ENCODE measurements at regions not wholly inside any gene's neighbourhood (a gene's known extent, or its start where the extent isn't known, plus 50 kb on each side); places are given as distances from the start of the nearest gene placed in this dataset.

DNA sequence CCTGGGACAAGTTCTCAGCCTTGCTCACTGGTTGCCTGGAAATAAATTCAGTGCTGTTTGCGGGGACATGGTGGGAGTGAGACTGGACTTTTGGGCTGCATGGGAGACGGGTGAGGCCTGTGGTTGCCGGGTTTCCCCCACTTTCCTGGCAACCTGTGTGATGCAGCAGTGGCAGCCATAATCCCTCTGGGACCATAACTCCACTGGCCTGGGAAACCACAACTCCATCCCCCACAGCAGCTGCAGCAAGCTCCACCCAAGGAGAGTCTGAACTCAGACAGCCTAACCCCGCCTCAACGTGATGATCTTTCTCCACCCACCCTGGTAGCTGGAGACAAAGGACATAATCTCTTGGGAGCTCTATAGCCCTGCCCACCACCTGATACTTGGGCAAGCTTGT is 349.9 kb downstream of the PIK3R1 start:
- DNase-seq (ENCODE audit: low spot score): no peak

GRCh38 chr5:68576805-68577204 is 361.2 kb downstream of the PIK3R1 start:
- DNase-seq (ENCODE audit: low spot score): no peak

- DNase-seq (ENCODE audit: low spot score): no peak
These were observed 366.7 kb downstream of the PIK3R1 start for GRCh38 chr5:68582284-68582683.

- DNase-seq (ENCODE audit: low spot score): no peak
These were observed 371.6 kb downstream of the PIK3R1 start for GRCh38 chr5:68587171-68587570.

- DNase-seq (ENCODE audit: low spot score): no peak
These were observed 376.3 kb downstream of the PIK3R1 start for GRCh38 chr5:68591850-68592249.

DNA sequence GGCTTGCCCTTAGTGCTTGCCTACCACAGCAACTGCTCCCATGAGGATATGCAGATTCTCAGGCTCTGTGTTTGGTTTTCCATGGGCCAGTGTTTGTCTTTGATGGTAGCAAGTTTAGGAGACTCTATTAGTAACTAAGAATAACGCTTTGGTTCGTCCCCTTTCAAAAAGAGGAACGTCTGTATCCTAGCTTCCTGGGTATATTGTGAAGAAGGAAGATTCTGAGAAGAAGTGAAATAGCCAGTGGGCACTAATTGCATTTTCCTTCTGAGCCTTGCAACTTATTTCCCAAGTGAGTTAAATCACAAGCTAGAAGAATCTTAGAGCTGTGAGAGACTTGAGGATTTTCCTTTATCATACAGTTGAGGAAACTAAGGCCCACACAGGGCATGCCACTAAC is 376.8 kb downstream of the PIK3R1 start:
- DNase-seq (ENCODE audit: low spot score): no peak

GRCh38 chr5:68593211-68593671 is 377.7 kb downstream of the PIK3R1 start:
- no peak for DNase-seq (ENCODE audit: low spot score)

DNA sequence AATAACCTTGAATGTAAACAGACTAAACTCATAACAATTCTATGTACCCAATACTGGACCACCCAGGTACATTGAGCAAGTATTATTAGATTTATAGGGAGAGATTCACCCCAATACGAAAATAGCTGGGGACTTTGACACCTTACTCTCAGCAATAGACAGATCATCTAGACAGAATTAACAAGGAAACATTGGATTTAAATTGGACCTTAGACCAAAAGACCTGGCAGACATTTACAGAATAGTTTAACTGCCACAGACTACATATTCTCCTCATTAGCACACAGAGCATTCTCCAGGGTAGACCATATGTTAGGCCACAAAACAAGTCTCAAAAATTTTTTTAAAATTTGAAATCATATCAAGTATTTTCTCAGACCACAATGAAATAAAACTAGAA is 397.4 kb downstream of the PIK3R1 start:
- no peak for DNase-seq (ENCODE audit: low spot score)

- no peak for DNase-seq (ENCODE audit: low spot score)
These were observed 402.9 kb downstream of the PIK3R1 start for GRCh38 chr5:68618501-68618900.

- no peak for DNase-seq (ENCODE audit: low spot score)
These were observed 411.4 kb downstream of the PIK3R1 start for GRCh38 chr5:68627001-68627400.

DNA sequence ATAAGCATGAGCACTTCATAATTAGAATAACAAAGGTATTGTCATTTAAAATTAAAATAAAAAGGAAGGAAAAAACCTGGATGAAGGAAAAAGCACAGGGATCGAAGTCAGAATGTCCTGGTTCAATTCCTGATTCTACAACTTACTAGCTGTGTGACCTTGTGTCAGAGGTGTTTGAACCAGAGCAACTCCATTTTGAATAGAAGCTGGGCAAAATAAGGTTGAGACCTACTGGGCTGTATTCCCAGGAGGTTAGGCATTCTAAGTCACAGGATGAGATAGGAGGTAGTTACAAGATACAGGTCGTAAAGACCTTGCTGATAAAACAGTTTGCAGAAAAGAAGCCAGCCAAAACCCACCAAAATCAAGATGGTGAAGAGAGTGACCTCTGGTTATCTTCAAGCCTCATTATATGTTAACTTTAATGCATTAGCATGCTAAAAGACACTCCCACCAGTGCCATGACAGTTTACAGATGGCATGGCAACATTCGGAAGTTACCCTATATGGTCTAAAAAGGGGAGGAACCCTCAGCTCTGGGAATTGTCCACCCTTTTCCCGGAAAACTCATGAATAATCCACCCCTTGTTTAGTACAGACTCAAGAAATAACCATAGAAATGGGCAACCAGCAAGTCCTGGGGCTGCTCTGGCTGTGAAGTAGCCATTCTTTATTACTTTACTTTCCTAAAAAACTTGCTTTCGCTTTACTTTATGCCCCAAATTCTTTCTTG is 412.7 kb downstream of the PIK3R1 start:
- no peak for DNase-seq (ENCODE audit: low spot score)

DNA sequence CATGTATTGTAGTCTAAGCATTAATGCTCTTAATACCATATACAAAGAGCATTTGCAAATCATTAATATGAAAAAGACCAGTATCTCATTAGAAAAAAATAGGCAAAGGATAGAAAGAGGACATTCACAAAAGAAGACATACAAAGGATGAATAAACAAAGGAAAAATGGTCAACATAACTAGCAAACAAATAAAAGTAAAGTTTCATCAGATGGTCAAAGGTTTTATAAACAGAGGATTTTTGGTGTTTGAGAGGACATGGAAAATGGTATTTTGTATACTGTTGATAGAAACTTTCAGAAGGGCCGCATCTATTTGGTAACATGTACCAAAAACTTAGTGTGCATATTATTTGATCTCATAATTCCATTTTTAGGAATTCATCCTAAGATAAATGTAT is 414.8 kb downstream of the PIK3R1 start:
- DNase-seq (ENCODE audit: low spot score): no peak

GRCh38 chr5:68631884-68632283 is 416.3 kb downstream of the PIK3R1 start:
- no peak for DNase-seq (ENCODE audit: low spot score)

DNA sequence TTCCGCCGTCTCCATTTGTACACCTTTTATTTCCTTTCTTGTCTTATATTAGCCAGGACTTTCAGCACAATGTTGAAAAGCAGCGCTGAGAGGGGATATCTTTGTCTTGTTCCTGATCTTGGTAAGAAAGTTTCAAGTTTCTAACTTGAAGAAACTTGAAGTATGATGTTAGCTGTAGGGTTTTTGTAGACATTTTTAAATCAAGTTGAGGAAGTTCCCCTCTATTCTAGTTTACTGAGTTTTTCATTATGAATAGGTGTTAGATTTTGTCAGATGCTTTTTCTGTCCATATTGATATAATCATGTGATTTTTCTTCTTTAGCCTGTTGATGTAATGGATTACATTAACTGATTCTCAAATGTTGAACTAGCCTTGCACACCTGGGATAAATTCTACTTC is 425.7 kb downstream of the PIK3R1 start:
- DNase-seq (ENCODE audit: low spot score): no peak

- no peak for DNase-seq (ENCODE audit: low spot score)
These were observed 427.5 kb downstream of the PIK3R1 start for GRCh38 chr5:68643064-68643463.

DNA sequence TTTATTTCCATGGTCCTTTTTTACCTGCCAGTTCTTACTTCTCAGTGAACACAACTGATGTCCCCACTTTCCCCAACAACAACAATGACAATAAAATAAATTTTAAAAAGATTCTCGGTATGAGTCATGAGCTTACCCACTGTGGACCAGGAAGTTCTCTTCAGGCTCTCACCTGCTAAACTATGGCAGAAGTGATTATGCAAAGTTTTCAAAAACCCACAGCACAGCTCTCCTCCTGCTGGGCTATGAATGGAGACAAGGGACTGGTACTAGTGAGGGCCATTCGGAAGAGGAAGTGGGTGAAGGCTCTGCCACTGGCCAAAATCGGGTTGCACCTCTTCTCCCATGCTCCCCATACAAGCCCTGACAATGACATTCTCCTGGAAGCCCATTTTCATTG is 429.4 kb downstream of the PIK3R1 start:
- no peak for DNase-seq (ENCODE audit: low spot score)

DNA sequence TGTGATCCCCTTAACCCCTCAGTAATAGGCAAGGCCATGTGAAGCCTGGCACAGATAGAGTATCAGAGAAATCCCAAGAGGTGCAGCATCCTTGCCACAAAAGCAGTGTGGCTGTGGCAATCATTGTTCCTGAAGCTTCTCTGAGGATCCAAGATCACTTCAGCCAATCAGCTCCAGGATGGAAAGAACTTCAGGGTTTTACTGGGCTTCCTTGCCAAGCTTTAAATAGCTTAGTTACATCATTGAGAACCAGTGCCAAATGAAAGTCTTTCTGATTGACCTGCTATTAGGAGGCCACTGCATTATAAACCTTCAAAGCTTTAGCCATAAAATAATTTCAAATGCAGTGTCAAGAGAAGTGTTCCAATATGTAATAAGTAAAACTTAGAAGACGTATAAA is 430.6 kb downstream of the PIK3R1 start:
- DNase-seq (ENCODE audit: low spot score): no peak

- DNase-seq (ENCODE audit: low spot score): no peak
These were observed 432.2 kb downstream of the PIK3R1 start for GRCh38 chr5:68647743-68648142.

- no peak for DNase-seq (ENCODE audit: low spot score)
These were observed 433.6 kb downstream of the PIK3R1 start for GRCh38 chr5:68648944-68649857.

DNA sequence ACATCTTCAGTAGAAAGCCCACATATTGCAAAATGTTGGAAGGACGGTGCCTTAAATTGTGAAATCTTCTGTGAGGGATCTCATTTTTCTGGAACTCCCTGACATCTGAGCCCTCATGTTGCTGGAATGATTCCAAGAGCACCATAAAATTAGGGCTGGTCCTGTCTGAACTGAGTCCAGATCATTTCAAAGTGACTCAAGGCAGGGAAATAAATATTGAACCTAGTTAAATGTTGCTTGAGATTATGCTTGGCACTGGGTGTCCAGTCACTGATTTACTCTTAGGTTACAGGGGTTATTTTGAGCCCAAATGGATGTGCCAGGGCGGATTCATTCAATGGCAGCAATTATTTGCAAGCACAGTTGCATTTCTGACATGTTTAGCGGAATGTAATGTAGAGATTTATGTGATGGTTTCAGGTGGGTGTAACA is 437.0 kb downstream of the PIK3R1 start:
- no peak for DNase-seq (ENCODE audit: low spot score)

GRCh38 chr5:68653471-68653870 is 437.9 kb downstream of the PIK3R1 start:
- DNase-seq (ENCODE audit: low spot score): no peak

GRCh38 chr5:68657055-68657961 is 436.5 kb upstream of the SLC30A5 start:
- no peak for DNase-seq (ENCODE audit: low spot score)

Data from activated CD4-positive, alpha-beta T cell treated with anti-CD3 and anti-CD28 coated beads, Interleukin-2, Interleukin-4, amounts not matched to agents 100 ng/mL and 50 ng/mL, durations not matched to agents 16 hours and 8 hours (primary cell).